ENCODE measurements at regions not wholly inside any gene's neighbourhood (a gene's known extent, or its start where the extent isn't known, plus 50 kb on each side); places are given as distances from the start of the nearest gene placed in this dataset.

- ATAC-seq (ENCODE audit: low read depth): no peak
These were observed 500.4 kb downstream of the SLC6A15 start for GRCh38 chr12:84412226-84412625.

More at GRCh38 chr12:84412226-84412625, 500.4 kb downstream of the SLC6A15 start:
- no peaks in the 10 kb centered on the region for H3K9me1 ChIP-seq (ENCODE audit: insufficient read depth, low read length)
- H3K9me3 ChIP-seq (ENCODE audit: control insufficient read depth, insufficient read depth, low read length): no peaks in the 10 kb centered on the region
- H3K27ac ChIP-seq (ENCODE audit: insufficient read depth, low read length): no peak overlapping the region
- H2BK15ac ChIP-seq (ENCODE audit: low read depth, low read length): no peak overlapping the region
- no peaks in the 10 kb centered on the region for H4K20me1 ChIP-seq (ENCODE audit: insufficient read depth, low read length)
- H2BK120ac ChIP-seq (ENCODE audit: low read depth, low read length): no peak overlapping the region
- no peak overlapping the region for H3K4ac ChIP-seq (ENCODE audit: low read depth, low read length)
- CTCF ChIA-PET: no interaction called here
- dilution Hi-C loops (cut with HindIII; ENCODE audit: low sequenced_read_pairs, unreplicated experiment) (no loop called here), intact Hi-C loops (cut with micrococcal nuclease) (no loop called here), in situ Hi-C loops (cut with MboI; ENCODE audit: low sequenced_read_pairs) (no loop called here)
- DNase-seq: no peak
- no peak overlapping the region for H3K4me2 ChIP-seq (ENCODE audit: low read depth, low read length)
- no peaks in the 10 kb centered on the region for H3K79me1 ChIP-seq (ENCODE audit: low read depth in 1 of 2, low read length in 2 of 2)
- WGBS, 2 experiments (ENCODE audit: extremely low coverage in 2 of 2, insufficient read length in 1 of 2): no CpG with 5 or more reads among the region's 1 CpG
- no peaks in the 10 kb centered on the region for H3K36me3 ChIP-seq (ENCODE audit: control insufficient read depth, insufficient read depth, low read length)
- BruUV-seq (replicated peaks): no TSS peak
- H4K5ac ChIP-seq (ENCODE audit: low read depth, low read length): no peak overlapping the region
- H3K23ac ChIP-seq (ENCODE audit: low read depth, low read length): no peak overlapping the region
- H3K56ac ChIP-seq (ENCODE audit: extremely low read depth, insufficient read depth, low read length): no peak overlapping the region
- no peaks in the 10 kb centered on the region for H3K27me3 ChIP-seq (ENCODE audit: control insufficient read depth, insufficient read depth, low read length)
- H4K91ac ChIP-seq (ENCODE audit: insufficient read depth, low read depth, low read length): no peak overlapping the region
- POLR2A ChIA-PET (ENCODE audit: unreplicated experiment): no interaction called here
- no peak overlapping the region for H2BK5ac ChIP-seq (ENCODE audit: low read depth, low read length, poor library complexity, severe bottlenecking)
- H2BK20ac ChIP-seq (ENCODE audit: low read depth, low read length): no peak overlapping the region
- H3K14ac ChIP-seq (replicated peaks; ENCODE audit: low read depth, low read length): no peak overlapping the region
- no peak overlapping the region for H2AK5ac ChIP-seq (ENCODE audit: low read depth, low read length)
- no peak overlapping the region for H3K9ac ChIP-seq (ENCODE audit: low read depth, low read length)
- H3K4me3 ChIP-seq (ENCODE audit: insufficient read depth, low read depth, low read length): no peak overlapping the region
- H2AFZ ChIP-seq (replicated peaks; ENCODE audit: low read length, poor library complexity): no peak overlapping the region
- H3K18ac ChIP-seq (ENCODE audit: low read depth, low read length): no peak overlapping the region
- no peak overlapping the region for H2AK9ac ChIP-seq (replicated peaks; ENCODE audit: low read depth, low read length, poor library complexity)
- no peaks in the 10 kb centered on the region for H3K4me1 ChIP-seq (ENCODE audit: control insufficient read depth, insufficient read depth, low read length)
- TF ChIP-seq BHLHE40 (IDR thresholded peaks at IDR 0.05; ENCODE audit: low read depth, low read length): no peak
- TF ChIP-seq RCOR1 (IDR thresholded peaks at IDR 0.05; ENCODE audit: insufficient replicate concordance, low read length): no peak
- TF ChIP-seq USF2 (IDR thresholded peaks at IDR 0.05; ENCODE audit: low read depth, low read length): no peak
- TF ChIP-seq CHD1 (IDR thresholded peaks at IDR 0.05; ENCODE audit: low read depth, low read length): no peak
- TF ChIP-seq MXI1 (IDR thresholded peaks at IDR 0.05; ENCODE audit: borderline replicate concordance, low read depth, low read length): no peak
- TF ChIP-seq POLR2A (IDR thresholded peaks at IDR 0.05; ENCODE audit: low read depth, low read length): no peak
- TF ChIP-seq ELK1 (IDR thresholded peaks at IDR 0.05; ENCODE audit: borderline replicate concordance, low read depth, low read length): no peak
- no peak for TF ChIP-seq NFE2L2 (IDR thresholded peaks at IDR 0.05; ENCODE audit: low read depth, low read length)
- no peak overlapping the region for H4K8ac ChIP-seq (ENCODE audit: low read depth in 2 of 2, low read length in 2 of 2)

Measured in IMR-90 (cell line).